Gastrocnemius medialis (tissue), 4 donors: ENCODE measurements at regions not wholly inside any gene's neighbourhood (a gene's known extent, or its start where the extent isn't known, plus 50 kb on each side); places are given as distances from the start of the nearest gene placed in this dataset.

Experiments used
- POLR2A ChIP-seq, 2 donors: fragments of 450-650 bp; IDR thresholded peaks; one replicate each; pipeline ENCODE4 v1.6.1; 2017; ENCODE audit warnings: antibody characterized with exemption in 2 of 2, mild to moderate bottlenecking in 2 of 2, moderate library complexity in 2 of 2
- TF ChIP-seq, protein P1 (sequence below), 5 experiments: fragments of 450-650 bp in 3 of 5; fragments of 200-600 bp in 2 of 5; sonication (generic) in 2 of 5; IDR thresholded peaks in 4 of 5; conservative IDR thresholded peaks in 1 of 5; 1 replicate in 4 of 5; 2 replicates in 1 of 5; pipeline ENCODE4 v1.5.1; 2016 to 2019; ENCODE audit warnings: antibody characterized with exemption in 5 of 5, mild to moderate bottlenecking in 3 of 5, moderate library complexity in 3 of 5

DNA sequence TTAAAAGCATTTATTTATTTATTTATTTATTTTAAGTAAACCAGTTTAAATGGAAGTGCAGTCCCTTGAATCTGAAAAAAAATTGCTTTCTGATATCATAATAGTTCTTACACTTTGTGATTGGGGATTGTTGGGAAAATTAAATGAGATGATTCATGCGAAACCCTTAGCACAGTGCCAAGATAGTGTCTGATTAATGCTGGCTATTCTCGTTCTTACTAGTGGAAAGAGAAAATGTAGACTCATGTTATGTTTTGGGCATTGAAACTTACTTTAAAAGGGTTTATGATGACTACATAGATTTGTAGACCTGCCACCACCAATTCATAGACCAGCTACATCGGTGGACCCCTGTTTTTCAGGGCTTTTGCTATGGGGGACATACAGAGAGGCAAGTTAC lies 229.2 kb upstream of the ZFP64 start:
- TF ChIP-seq, protein P1, sequence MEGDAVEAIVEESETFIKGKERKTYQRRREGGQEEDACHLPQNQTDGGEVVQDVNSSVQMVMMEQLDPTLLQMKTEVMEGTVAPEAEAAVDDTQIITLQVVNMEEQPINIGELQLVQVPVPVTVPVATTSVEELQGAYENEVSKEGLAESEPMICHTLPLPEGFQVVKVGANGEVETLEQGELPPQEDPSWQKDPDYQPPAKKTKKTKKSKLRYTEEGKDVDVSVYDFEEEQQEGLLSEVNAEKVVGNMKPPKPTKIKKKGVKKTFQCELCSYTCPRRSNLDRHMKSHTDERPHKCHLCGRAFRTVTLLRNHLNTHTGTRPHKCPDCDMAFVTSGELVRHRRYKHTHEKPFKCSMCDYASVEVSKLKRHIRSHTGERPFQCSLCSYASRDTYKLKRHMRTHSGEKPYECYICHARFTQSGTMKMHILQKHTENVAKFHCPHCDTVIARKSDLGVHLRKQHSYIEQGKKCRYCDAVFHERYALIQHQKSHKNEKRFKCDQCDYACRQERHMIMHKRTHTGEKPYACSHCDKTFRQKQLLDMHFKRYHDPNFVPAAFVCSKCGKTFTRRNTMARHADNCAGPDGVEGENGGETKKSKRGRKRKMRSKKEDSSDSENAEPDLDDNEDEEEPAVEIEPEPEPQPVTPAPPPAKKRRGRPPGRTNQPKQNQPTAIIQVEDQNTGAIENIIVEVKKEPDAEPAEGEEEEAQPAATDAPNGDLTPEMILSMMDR (IDR thresholded peaks at IDR 0.05 in 4 of 5, conservative IDR thresholded peaks at IDR 0.05 in 1 of 5): no peak
- no peak for TF ChIP-seq POLR2A (IDR thresholded peaks at IDR 0.05)
